PC-9 (cell line): ENCODE measurements at regions not wholly inside any gene's neighbourhood (a gene's known extent, or its start where the extent isn't known, plus 50 kb on each side); places are given as distances from the start of the nearest gene placed in this dataset.

Experiments
- BruUV-seq: library from RNA; stranded (reverse); fragments of 400-500 nt; replicated peaks from 2 replicates; lab custom pipeline; 2021; lab: Mats Ljungman, UMichigan
- CTCF ChIA-PET: fragments of 300-600 bp; sonication (Branson Sonifier 250); formaldehyde crosslinking; loops from one replicate; lab custom pipeline; 2022; ENCODE audit warnings: antibody characterized with exemption; lab: Charles Lee
- POLR2A ChIA-PET: fragments of 300-600 bp; sonication (Branson Sonifier 250); formaldehyde crosslinking; loops from one replicate; lab custom pipeline; 2022; ENCODE audit warnings: antibody characterized with exemption; ENCODE audit not compliant: unreplicated experiment; lab: Charles Lee
- DNase-seq, 2 experiments: peaks; one replicate each; pipeline versions ENCODE4 v3.0.0 to v3.0.0-alpha.2; 2015 to 2022; ENCODE audit warnings: mixed read lengths in 1 of 2
- H2AFZ ChIP-seq: fragments of 200-600 bp; sonication (generic); 2 replicates; pipeline ENCODE4 v1.8.1; 2017; ENCODE audit warnings: antibody characterized with exemption
- H3F3A ChIP-seq: fragments of 200-600 bp; sonication (generic); 2 replicates; pipeline ENCODE4 v1.8.1; 2017; ENCODE audit warnings: antibody characterized with exemption, mild to moderate bottlenecking, low read depth; ENCODE audit not compliant: insufficient read depth
- H3K27ac ChIP-seq: fragments of 200-600 bp; sonication (generic); 2 replicates; pipeline ENCODE4 v1.6.1; 2016; ENCODE audit warnings: mixed run types
- H3K27me3 ChIP-seq: fragments of 200-600 bp; sonication (generic); 2 replicates; pipeline ENCODE4 v1.6.1; 2016; ENCODE audit warnings: low read depth, mixed run types; ENCODE audit not compliant: insufficient read depth
- H3K36me3 ChIP-seq: fragments of 200-600 bp; sonication (generic); 2 replicates; pipeline ENCODE4 v1.6.1; 2016; ENCODE audit warnings: low read depth, mixed run types
- H3K4me1 ChIP-seq: fragments of 200-600 bp; sonication (generic); replicated peaks from 2 replicates; pipeline ENCODE4 v1.6.1; 2016; ENCODE audit warnings: mixed run types; ENCODE audit not compliant: insufficient read depth
- H3K4me2 ChIP-seq: fragments of 200-600 bp; sonication (generic); 2 replicates; pipeline ENCODE4 v1.6.1; 2017; ENCODE audit warnings: mixed run types
- H3K4me3 ChIP-seq: fragments of 200-600 bp; sonication (generic); 2 replicates; pipeline ENCODE4 v1.6.1; 2016; ENCODE audit warnings: mixed run types
- H3K79me2 ChIP-seq: fragments of 200-600 bp; sonication (generic); 2 replicates; pipeline ENCODE4 v1.6.1; 2017; ENCODE audit warnings: low read depth, mixed run types
- H3K9me2 ChIP-seq: fragments of 200-600 bp; sonication (generic); 2 replicates; pipeline ENCODE4 v1.8.1; 2017; ENCODE audit warnings: mild to moderate bottlenecking; ENCODE audit not compliant: insufficient read depth
- H3K9me3 ChIP-seq: fragments of 200-600 bp; sonication (generic); 2 replicates; pipeline ENCODE4 v1.8.1; 2016; ENCODE audit warnings: low read depth; ENCODE audit not compliant: insufficient read depth
- H4K20me1 ChIP-seq: fragments of 200-600 bp; sonication (generic); 2 replicates; pipeline ENCODE4 v1.8.1; 2017; ENCODE audit not compliant: insufficient read depth
- EZH2 ChIP-seq: fragments of 200-600 bp; sonication (generic); IDR thresholded peaks from 2 replicates; pipeline ENCODE4 v1.8.0; 2017; ENCODE audit warnings: antibody characterized with exemption, low read depth
- intact Hi-C: fragments of 100-400 bp; cut with micrococcal nuclease; formaldehyde crosslinking; loops from one replicate; pipeline ENCODE4 v1.10.0; 2022; ENCODE audit not compliant: unreplicated experiment
- TF ChIP-seq, protein P1 (sequence below): fragments of 200-600 bp; sonication (generic); conservative IDR thresholded peaks from 2 replicates; pipeline ENCODE4 v1.6.1; 2017; ENCODE audit warnings: mixed run types, antibody characterized with exemption, mild to moderate bottlenecking, moderate library complexity

DNA sequence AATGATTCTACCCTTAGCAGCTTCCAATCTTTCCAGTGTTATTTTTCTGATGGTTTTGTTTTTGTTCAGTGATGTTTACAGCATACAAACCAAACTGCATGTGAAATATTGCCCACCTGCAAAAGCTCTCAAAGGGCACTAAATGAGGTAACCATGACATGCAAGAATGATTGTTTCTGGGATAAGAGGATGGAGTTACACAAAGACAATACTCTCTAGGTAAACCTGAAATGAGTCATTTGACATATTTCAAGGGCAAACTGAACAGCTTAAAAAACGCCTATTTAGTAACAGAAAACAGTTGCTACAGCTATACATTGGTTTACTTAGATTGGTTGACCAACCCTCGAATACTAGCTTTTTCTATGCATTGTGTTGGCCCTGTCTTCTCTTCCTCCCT, 481.7 kb downstream of the ZPLD1 start:
- intact Hi-C loops, result no loop called here
- POLR2A ChIA-PET, result no interaction called here
- no TSS peak for BruUV-seq

DNA sequence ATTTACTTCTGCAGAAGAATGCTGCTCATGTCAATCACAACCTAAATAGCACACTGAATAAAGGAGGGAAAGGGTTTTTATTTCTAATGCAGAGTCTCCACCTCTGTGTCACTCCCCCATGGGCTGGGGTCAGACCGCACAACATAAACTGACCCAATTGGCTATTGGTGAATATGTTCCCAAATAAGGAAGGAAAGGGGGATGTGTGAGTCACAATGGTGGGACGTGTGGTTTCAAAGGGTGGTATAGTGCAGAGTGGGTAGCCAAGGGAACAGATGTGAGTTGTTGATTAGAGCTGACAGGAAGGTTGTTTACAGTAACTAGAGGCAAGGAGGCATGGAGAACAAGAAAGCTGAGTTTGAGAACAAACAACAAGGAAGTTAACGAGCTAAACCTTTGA, 491.8 kb downstream of the ZPLD1 start:
- DNase-seq, result no peak
- Histone ChIP-seq H3K4me1 (no peaks in the 10 kb centered on the region), H4K20me1 (no peaks in the 10 kb centered on the region), H3K4me3 (no peak overlapping the region), H3K27ac (no peak overlapping the region), H3K27me3 (no peaks in the 10 kb centered on the region), H3K36me3 (no peaks in the 10 kb centered on the region), H2AFZ (no peak overlapping the region), H3K9me3 (0 out of 2 replicates have a peak, but pooled peaks cover 6% of the 10 kb centered on the region), H3K79me2 (no peaks in the 10 kb centered on the region), H3F3A (no peaks in the 10 kb centered on the region), H3K9me2 (no peaks in the 10 kb centered on the region; the same call in 1 of the 2 replicates), H3K4me2 (no peak overlapping the region)
- intact Hi-C loops, result no loop called here
- POLR2A ChIA-PET, result no interaction called here
- CTCF ChIA-PET, result no interaction called here
- TF ChIP-seq, protein P1, sequence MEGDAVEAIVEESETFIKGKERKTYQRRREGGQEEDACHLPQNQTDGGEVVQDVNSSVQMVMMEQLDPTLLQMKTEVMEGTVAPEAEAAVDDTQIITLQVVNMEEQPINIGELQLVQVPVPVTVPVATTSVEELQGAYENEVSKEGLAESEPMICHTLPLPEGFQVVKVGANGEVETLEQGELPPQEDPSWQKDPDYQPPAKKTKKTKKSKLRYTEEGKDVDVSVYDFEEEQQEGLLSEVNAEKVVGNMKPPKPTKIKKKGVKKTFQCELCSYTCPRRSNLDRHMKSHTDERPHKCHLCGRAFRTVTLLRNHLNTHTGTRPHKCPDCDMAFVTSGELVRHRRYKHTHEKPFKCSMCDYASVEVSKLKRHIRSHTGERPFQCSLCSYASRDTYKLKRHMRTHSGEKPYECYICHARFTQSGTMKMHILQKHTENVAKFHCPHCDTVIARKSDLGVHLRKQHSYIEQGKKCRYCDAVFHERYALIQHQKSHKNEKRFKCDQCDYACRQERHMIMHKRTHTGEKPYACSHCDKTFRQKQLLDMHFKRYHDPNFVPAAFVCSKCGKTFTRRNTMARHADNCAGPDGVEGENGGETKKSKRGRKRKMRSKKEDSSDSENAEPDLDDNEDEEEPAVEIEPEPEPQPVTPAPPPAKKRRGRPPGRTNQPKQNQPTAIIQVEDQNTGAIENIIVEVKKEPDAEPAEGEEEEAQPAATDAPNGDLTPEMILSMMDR, result no peak
- TF ChIP-seq EZH2, result no peak
- BruUV-seq, result no TSS peak

More for the DNA sequence above, 481.7 kb downstream of the ZPLD1 start:
- Histone ChIP-seq H3K4me1 (no peaks in the 10 kb centered on the region), H4K20me1 (no peaks in the 10 kb centered on the region), H3K9me2 (no peaks in the 10 kb centered on the region), H3F3A (no peaks in the 10 kb centered on the region), H2AFZ (no peak overlapping the region), H3K36me3 (no peaks in the 10 kb centered on the region), H3K4me3 (no peak overlapping the region), H3K27ac (no peak overlapping the region), H3K9me3 (no peaks in the 10 kb centered on the region), H3K27me3 (no peaks in the 10 kb centered on the region), H3K4me2 (no peak overlapping the region), H3K79me2 (no peaks in the 10 kb centered on the region)
- DNase-seq, result no peak
- TF ChIP-seq EZH2, result no peak
- TF ChIP-seq, protein P1, result no peak
- CTCF ChIA-PET, result no interaction called here

DNA sequence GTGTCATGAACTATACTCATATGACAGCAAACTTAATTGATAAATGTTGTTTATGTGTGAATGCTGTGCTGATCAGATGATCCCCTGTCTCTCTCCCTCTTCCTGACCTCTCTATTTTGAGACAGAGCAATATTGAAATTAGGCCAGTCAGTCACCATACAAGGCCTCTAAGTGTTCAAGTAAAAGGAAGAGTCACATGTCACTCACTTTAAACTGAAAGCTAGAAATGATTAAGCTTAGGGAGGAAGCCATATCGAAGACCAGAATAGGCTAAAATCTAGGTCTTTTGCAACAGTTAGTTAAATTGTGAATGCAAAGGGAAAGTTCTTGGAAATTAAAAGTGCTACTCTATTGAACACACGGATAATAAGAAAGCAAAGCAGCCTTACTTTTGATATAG, 498.6 kb downstream of the ZPLD1 start:
- ChIA-PET CTCF (no interaction called here), POLR2A (no interaction called here)
- no TSS peak for BruUV-seq
- Histone ChIP-seq H3K27ac (no peak overlapping the region), H3K79me2 (no peaks in the 10 kb centered on the region), H3K27me3 (no peaks in the 10 kb centered on the region), H3F3A (no peaks in the 10 kb centered on the region), H3K9me2 (no peaks in the 10 kb centered on the region; the same call in 1 of the 2 replicates), H3K9me3 (no peaks in the 10 kb centered on the region), H2AFZ (no peak overlapping the region), H3K4me1 (no peaks in the 10 kb centered on the region), H4K20me1 (no peaks in the 10 kb centered on the region), H3K4me3 (no peak overlapping the region), H3K4me2 (no peak overlapping the region), H3K36me3 (no peaks in the 10 kb centered on the region)
- intact Hi-C loops, result no loop called here
- TF ChIP-seq, protein P1, result no peak
- no peak for TF ChIP-seq EZH2
- no peak for DNase-seq
